Fibroblast of skin of right biceps (primary cell): ENCODE measurements at regions not wholly inside any gene's neighbourhood (a gene's known extent, or its start where the extent isn't known, plus 50 kb on each side); places are given as distances from the start of the nearest gene placed in this dataset.
"Not testable (repeated sequence)": the region's sequence is repeated elsewhere in the genome, so short reads cannot be mapped to it uniquely, and the experiment has no call there.

Experiments
- DNase-seq: peaks from one replicate; pipeline ENCODE4 v3.0.0-alpha.2; 2013

GRCh38 chr17:33709881-33710280 is 416.8 kb upstream of the ASIC2 start:
- no peak for DNase-seq

- DNase-seq: no peak
Measured at GRCh38 chr17:33712120-33712519, 419.0 kb upstream of the ASIC2 start.

DNA sequence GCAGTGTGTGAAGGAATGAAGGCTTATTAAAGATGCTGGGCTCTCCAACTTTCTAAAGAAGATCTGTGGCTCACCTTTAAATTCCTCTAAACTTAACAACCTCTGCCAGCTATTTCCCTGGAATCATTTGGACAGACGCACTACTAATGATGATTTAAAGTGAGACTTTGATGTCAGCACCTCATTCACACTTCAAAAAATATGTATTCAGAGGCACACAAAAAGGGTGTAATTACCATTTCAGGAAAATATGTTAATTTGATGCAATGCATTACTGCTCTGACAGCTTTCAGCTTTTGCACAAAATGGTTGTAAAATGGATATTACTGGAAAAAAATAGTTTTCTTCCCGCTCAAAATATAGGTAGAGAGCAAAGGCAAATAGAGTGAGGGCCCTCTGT is 423.9 kb upstream of the ASIC2 start:
- no peak for DNase-seq

GRCh38 chr17:33723736-33724135 is 430.6 kb upstream of the ASIC2 start:
- DNase-seq: not testable (repeated sequence)

- DNase-seq: peak; percentile 9
Measured at GRCh38 chr17:33725675-33726271, 432.7 kb upstream of the ASIC2 start.

DNA sequence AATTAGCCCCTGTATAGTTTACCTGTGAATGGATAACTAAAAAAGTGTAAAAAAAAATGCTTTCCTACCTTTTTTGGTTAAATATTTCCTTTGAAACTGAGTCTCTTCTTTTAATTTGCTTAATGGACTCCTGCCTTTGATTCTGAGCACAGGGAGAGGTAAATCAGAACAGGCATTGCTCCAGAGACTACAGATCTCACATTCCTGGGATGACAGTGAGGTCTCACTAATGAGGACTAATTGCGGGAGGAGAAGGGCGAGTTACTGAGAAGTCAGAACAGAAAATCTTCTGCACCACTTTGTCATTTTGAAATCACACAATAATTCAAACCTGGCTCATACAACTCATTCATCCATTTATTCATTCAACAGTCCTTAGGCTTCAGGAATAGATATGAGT is 437.0 kb upstream of the ASIC2 start:
- DNase-seq: no peak

DNA sequence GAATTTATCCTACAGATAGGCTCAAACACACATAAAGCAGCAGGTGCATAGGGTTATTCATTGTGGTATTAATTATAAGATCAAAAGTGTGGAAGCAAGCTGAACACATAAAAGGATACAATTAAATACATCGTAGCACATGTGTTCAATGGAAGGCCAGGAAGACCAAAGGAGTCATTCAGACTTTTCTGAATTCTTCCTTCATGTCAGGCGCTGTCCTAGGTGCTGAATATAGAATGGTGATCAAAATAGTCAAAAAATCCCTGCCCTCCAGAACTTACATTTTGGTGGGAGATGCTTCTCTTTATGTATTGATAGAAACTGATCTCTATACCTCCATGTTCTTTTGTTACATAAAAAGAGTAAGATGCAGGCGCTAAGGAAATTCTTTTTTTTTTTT is 439.0 kb upstream of the ASIC2 start:
- peak; percentile 14 for DNase-seq

DNA sequence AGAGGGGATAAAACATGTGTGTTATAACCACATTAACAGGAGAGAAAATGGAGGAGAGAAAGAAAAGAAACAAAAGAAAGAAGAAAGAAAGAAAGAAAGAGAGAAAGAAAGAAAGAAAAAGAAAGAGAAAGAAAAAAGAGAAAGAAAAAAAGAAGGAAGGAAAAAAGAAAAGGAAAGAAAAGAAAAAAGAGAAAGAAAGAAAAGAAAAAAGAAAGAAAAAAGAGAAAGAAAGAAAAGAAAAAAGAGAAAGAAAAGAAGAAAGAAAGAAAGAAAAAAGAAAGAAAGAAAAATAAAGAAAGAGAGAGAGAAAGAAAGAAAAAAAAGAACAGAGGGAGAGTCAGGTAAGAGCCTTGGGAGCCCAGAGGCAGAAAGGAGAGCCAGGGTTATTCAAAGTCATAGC is 446.6 kb upstream of the ASIC2 start:
- DNase-seq: no peak

- DNase-seq: no peak
Measured at GRCh38 chr17:33745047-33745760, 452.1 kb upstream of the ASIC2 start.

DNA sequence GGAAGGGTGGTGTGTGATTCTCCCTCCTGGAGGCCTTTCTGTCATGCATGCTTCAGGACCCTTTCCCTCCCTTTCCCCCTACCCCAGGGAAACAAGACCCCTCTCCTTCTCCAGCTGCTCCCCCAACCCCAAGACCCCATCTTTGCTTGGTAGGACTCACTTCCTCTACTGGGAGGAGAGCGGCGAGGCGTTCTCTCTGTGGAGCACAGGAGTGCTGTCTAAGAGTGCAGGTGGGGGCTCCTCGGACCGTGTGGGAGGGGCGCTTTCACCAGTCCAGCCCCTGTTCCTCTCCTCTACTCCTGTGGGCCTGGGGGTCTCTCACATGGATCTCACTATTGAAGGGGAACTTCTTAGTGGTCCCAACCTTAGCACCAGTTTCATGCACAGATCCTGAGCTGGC is 456.1 kb upstream of the ASIC2 start:
- DNase-seq: no peak

- DNase-seq: peak; percentile 53
Measured at GRCh38 chr17:33750943-33751701, 458.0 kb upstream of the ASIC2 start.

DNA sequence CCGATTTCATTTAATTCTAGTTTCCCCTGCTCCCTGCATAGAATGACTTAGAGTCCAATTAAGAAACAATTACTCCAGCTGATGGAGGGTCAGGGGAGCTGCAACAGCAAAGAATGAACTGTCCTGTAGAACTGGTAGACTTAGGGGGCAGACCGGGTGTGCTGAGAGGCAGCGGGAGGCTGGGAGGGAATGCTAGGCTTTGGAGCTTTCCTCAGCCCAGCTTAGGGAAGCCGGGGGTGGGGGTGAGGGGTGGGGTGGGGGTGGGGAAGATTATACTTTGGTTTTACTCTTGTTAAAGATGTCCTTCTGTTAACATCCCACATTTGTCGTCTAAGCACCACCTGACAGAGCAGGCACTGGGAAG is 458.6 kb upstream of the ASIC2 start:
- no peak for DNase-seq

GRCh38 chr17:33753452-33753851 is 460.4 kb upstream of the ASIC2 start:
- no peak for DNase-seq

DNA sequence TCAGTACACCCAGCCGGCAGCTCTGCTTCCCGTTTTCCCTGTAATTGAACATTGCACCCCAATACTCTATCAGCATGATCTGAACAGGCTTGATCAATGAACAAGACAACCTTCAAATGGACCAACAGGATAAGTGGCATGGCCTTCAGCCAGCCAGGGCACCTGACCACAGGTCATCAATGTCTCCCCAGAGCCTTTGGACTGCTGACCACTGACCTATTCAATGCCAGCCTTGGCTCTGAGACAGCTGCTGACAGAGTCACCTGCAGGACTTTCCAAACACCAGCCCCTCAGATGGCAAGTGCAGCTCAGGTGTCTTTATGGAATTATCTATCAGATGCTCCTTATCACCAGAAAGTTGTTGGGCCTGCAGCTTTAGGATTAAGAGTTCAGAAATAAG is 462.9 kb upstream of the ASIC2 start:
- DNase-seq: no peak

GRCh38 chr17:33765871-33766270 is 472.8 kb upstream of the ASIC2 start:
- no peak for DNase-seq

DNA sequence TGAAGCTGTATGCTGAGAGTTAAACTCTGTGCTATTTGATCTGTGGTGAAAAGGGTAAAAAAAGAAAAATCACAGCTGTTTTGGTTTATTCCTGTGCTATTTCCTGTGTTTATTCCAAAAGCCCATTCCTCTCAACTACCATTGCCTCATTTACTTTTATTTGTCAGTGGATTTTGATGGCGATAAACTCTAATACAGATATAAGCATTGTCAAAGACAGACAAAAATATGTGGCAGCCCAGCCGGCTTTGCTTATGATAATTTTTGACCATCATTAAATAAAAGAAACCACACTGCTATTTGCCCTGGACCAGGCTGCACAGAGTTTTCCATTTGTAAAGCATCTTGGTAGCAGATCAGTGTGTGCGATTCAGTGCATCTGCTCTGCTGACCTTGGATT is 473.6 kb upstream of the ASIC2 start:
- DNase-seq: no peak

GRCh38 chr17:33769066-33769465 is 476.0 kb upstream of the ASIC2 start:
- no peak for DNase-seq

GRCh38 chr17:33776304-33776703 is 478.8 kb upstream of the CCL2 start:
- DNase-seq: no peak

DNA sequence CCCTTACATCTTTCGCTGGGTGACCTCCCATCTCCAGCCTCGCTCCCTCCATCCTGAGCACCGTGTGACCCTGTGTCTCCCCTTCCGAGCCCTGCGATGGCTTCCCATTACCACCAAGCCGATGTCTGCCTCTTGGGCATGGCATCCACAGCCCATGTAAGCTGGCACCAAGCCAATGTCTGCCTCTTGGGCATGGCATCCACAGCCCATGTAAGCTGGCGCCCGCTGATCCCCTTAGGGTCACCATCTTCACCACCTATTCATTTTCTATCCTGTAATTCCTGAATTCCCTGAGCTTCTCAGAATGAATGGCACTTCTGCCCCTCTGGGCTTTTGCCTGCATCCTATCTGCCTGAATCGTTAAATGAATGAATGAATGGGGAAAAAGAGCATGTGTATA is 478.2 kb upstream of the CCL2 start:
- DNase-seq: no peak

GRCh38 chr17:33777674-33778073 is 477.4 kb upstream of the CCL2 start:
- DNase-seq: no peak

DNA sequence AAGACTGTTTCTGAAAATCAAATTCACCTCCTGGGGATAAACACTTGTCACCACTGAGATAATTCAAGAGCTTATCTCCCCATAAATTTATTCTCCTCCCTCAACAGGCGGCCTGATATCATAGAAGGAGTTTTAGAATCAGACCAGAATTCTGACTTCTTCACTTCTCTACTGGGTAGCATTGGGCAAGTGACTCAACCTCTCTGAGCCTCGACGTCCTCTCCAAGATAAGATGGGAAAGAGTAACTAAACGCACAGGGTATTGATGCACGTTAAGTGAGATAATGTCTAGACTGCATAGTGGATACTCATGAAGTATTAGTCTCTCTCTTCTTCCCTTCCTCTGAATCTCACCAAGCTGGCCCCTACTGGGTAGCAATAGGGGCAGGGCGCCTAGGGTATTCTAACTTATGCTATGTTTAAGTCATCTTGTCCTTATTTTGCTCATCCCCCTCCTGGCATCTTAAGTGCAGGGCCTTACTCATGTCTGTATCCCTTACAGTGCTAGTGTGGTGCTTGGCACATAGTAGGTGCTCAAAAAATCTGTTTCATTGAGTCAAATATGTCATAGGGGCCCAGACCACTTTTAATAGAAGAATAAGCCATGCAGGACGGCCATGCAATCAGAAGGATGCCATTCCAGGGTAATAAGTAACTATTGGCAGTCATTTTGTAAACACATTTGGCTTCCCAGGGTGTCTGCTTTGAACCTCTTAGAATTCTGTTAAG is 476.4 kb upstream of the CCL2 start:
- DNase-seq: no peak

DNA sequence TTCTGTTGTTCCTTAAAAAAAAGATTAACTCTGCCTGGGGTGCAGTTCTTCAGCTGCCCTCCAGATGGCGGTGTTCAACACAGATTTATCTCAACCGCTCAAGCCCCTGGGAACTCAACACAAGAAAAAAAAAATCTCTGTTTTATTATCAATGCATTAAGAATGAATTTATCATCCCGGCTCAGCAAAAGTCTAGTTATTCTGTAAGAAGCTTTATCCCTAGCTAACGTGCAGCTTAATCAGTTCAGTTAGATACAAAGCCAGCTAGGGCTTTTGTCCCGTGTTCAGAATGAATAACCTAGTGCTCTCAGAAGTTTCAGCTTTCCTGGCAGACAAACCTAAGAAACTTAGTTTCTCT is 475.9 kb upstream of the CCL2 start:
- DNase-seq: peak; percentile 53

DNA sequence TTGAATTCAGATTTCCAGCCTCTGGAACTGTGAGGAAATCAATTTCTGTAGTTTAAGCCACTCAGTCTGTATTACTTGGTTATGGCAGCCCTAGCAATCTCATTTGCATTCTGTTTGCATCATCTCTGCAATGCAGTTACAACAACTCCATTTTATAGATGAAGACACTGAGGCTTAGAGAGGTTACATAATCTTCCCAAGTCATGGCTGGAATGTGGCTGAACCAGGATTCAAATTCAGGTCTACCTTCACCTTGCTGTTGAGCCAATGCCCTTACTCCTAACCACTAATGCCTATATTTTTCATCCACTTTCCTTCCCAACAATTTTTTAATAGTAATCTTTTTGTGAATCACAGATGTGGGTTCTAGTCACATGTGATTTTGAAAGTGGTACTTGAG is 469.8 kb upstream of the CCL2 start:
- DNase-seq: no peak

DNA sequence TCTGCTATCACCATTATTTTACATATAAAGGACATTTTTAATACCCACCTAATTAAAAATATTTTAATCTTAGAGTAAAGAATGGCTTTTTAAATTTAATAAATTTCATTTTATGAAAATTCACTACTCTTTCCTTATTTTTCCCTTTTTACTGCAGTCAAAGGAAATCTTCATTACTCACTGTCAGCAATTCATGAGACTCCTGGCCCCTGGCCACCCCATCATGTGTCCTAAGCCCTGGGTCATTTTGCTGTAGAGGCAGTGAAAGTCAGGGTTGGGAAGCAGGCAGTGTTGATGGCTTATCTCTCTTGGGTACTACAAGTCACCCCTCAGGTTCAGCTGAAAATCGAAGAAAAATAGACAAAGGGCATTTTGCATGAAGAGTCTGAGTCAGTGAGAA is 468.6 kb upstream of the CCL2 start:
- no peak for DNase-seq
